Smooth muscle cell (in vitro differentiated cells): ENCODE measurements at regions not wholly inside any gene's neighbourhood (a gene's known extent, or its start where the extent isn't known, plus 50 kb on each side); places are given as distances from the start of the nearest gene placed in this dataset.
A peak's percentile ranks its signal among the peaks of the same experiment; 100 is the strongest.

ENCODE experiments used
- DNase-seq: peaks from one replicate; lab custom pipeline; 2025; ENCODE audit not compliant: unreplicated experiment; lab: John Stamatoyannopoulos, UW
- H2AFZ ChIP-seq: fragments of 200-600 bp; sonication (generic); 2 replicates; pipeline ENCODE4 v1.6.0; 2016; ENCODE audit warnings: antibody characterized with exemption, low read depth, mild to moderate bottlenecking
- H3F3A ChIP-seq: fragments of 200-600 bp; sonication (generic); 2 replicates; pipeline ENCODE4 v1.6.0; 2017; ENCODE audit warnings: antibody characterized with exemption, low read depth
- H3K27ac ChIP-seq: fragments of 200-600 bp; sonication (generic); 2 replicates; pipeline ENCODE4 v1.5.1; 2016; ENCODE audit warnings: low read depth, mild to moderate bottlenecking
- H3K27me3 ChIP-seq: fragments of 200-600 bp; sonication (generic); 2 replicates; pipeline ENCODE4 v1.6.1; 2016; ENCODE audit warnings: low read depth, mild to moderate bottlenecking
- H3K36me3 ChIP-seq: fragments of 200-600 bp; sonication (generic); 2 replicates; pipeline ENCODE4 v1.5.1; 2016; ENCODE audit warnings: low read depth
- H3K4me1 ChIP-seq: fragments of 200-600 bp; sonication (generic); 2 replicates; pipeline ENCODE4 v1.5.1; 2016; ENCODE audit warnings: low read depth
- H3K4me2 ChIP-seq: fragments of 200-600 bp; sonication (generic); 2 replicates; pipeline ENCODE4 v1.6.0; 2016; ENCODE audit warnings: mild to moderate bottlenecking
- H3K4me3 ChIP-seq: fragments of 200-600 bp; sonication (generic); 2 replicates; pipeline ENCODE4 v1.5.1; 2016; ENCODE audit warnings: mild to moderate bottlenecking
- H3K79me2 ChIP-seq: fragments of 200-600 bp; sonication (generic); 2 replicates; pipeline ENCODE4 v1.6.0; 2016; ENCODE audit warnings: low read depth, mild to moderate bottlenecking
- H3K9ac ChIP-seq: fragments of 200-600 bp; sonication (generic); 2 replicates; pipeline ENCODE4 v1.6.0; 2016; ENCODE audit warnings: low read depth
- H3K9me3 ChIP-seq: fragments of 200-600 bp; sonication (generic); replicated peaks from 2 replicates; pipeline ENCODE4 v1.5.1; 2016; ENCODE audit warnings: low read depth
- H4K20me1 ChIP-seq: fragments of 200-600 bp; sonication (generic); 2 replicates; pipeline ENCODE4 v1.6.0; 2016; ENCODE audit warnings: low read depth
- WGBS: methylation state at CpG from one replicate; pipeline ENCODE4 v1.1.7; 2016; ENCODE audit warnings: low lambda C conversion rate; 5-methylcytosine and 5-hydroxymethylcytosine counted together
- TF ChIP-seq, protein P1 (sequence below): fragments of 200-600 bp; sonication (generic); IDR thresholded peaks from 2 replicates; pipeline ENCODE4 v1.5.1; 2017; ENCODE audit warnings: borderline replicate concordance, mild to moderate bottlenecking, antibody characterized with exemption; ENCODE audit not compliant: insufficient read depth, poor library complexity, severe bottlenecking

DNA sequence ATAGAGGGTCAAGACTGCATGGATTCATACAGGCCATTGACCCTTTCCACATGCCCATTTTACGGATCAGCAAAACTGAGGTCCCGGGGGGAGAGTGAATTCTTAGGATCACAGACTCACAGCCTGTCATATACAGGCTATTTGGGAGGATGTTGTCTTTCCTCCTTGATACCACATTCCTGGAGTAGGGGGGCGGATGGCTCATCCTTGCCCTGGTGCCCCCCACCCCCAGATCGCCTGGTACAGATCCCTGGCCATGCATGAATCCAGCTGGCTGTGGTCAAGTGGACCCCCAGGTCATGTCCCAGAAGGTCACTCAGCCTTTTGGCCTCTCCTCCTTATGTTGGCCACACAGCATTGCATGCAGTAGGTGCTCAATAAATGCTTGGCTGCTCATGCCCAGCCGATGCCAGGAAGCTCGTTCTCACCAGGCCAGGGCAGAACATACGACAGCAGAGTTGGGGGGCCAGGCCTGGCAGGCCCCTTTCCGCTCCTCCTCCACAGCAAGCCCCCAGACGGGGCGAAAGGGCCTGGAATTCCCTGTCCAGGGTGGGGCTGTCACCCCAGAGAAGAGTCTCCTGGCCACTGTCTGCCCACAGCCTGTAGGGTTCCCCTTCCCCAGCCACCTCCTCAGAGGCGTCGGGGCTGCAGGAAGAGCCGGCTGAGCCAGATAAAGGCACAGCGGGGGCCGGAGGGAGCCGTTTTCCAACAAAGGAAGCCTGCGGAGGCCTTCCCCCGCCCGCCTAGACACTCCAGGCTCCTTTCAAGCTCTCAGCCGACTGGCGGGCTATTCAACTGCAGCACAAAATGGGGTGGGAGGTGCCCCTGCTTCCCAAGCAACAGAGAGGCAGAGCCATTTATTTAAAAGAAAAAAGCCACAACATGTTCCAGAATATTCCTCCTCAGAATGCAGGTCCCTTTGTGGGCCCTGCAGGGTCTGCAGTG is 215.7 kb upstream of the CIBAR2 start:
- peaks cover 32% of the 10 kb centered on the region for H3K4me1 ChIP-seq
- TF ChIP-seq, protein P1, sequence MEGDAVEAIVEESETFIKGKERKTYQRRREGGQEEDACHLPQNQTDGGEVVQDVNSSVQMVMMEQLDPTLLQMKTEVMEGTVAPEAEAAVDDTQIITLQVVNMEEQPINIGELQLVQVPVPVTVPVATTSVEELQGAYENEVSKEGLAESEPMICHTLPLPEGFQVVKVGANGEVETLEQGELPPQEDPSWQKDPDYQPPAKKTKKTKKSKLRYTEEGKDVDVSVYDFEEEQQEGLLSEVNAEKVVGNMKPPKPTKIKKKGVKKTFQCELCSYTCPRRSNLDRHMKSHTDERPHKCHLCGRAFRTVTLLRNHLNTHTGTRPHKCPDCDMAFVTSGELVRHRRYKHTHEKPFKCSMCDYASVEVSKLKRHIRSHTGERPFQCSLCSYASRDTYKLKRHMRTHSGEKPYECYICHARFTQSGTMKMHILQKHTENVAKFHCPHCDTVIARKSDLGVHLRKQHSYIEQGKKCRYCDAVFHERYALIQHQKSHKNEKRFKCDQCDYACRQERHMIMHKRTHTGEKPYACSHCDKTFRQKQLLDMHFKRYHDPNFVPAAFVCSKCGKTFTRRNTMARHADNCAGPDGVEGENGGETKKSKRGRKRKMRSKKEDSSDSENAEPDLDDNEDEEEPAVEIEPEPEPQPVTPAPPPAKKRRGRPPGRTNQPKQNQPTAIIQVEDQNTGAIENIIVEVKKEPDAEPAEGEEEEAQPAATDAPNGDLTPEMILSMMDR = no peak
- WGBS = 31% methylated on average over 21 of the region's 21 CpGs
- H3K27me3 ChIP-seq = no peaks in the 10 kb centered on the region
- no peaks in the 10 kb centered on the region for H3K79me2 ChIP-seq
- H4K20me1 ChIP-seq = peaks cover 86% of the 10 kb centered on the region
- H3F3A ChIP-seq = peaks cover 11% of the 10 kb centered on the region
- H3K4me2 ChIP-seq = peak overlapping the region; percentile 65
- DNase-seq = peak; percentile 23
- H3K4me3 ChIP-seq = no peak overlapping the region
- no peak overlapping the region for H3K9ac ChIP-seq
- H3K9me3 ChIP-seq = no peaks in the 10 kb centered on the region
- no peak overlapping the region for H3K27ac ChIP-seq
- H3K36me3 ChIP-seq = no peaks in the 10 kb centered on the region
- H2AFZ ChIP-seq = no peak overlapping the region

DNA sequence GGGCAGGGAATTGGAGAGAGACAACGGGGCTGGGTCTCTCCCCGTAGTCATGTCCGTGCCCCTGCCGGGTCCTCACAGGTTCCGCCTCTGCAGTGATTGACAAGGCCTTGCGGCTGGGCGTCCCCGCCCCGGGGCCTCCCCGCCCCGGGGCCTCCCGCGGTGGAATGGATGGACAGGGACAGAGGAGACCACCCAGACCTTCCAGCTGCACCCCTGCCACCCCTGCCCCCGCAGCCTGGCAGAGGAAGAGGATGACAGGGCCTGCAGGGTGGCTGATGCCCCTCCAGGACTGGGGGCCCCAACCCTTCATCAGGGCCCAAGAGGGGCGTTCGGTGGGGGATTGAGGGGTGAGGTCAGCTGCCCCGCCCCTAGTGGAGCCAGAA is 216.4 kb upstream of the CIBAR2 start:
- WGBS = 5% methylated on average over 12 of the region's 17 CpGs
- no peak overlapping the region for H3K9ac ChIP-seq
- H4K20me1 ChIP-seq = peaks cover 88% of the 10 kb centered on the region

DNA sequence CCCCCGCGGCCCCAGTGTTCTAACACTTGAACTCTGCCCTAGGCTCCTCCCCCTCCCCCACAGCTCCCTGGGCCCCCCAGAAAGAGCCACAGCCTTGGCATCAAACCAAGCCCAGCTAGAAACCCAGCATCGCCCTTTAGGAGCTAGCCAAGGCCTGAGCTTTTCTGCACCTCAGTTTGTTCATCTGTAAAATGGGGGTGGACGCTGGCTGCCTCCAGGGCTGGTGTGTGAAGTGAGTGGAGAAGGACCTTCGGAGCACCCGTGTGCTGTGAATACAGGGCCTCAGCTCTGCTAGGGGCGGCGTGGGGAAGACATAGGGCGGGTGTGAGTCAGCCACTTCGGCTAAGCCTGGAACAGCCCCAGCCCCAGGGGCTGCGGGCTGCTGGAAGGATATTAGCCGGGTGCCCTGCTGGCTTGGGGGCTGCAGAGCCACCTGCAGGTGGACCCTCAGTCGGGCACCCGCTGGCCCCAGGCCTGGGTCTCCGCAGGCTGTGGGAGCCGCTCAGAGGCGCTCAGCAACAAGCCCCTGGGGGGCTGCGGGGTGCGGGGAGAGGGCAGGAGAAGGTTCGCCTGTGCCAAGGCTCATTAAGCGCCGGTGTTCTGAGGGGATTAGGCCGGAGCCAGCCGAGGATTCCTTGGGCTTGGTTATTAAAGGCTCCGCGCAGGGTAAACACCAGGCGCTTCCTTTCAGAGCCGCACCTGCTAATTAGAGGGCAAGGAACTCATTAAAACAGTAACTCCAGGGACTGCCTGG is 217.0 kb upstream of the CIBAR2 start:
- Histone ChIP-seq H3K9me3 (no peaks in the 10 kb centered on the region), H3K4me2 (peak overlapping the region; percentile 65), H3K4me3 (no peak overlapping the region), H3K4me1 (peaks cover 35% of the 10 kb centered on the region), H3K27ac (no peak overlapping the region), H3K27me3 (no peaks in the 10 kb centered on the region), H3K36me3 (no peaks in the 10 kb centered on the region), H4K20me1 (peaks cover 91% of the 10 kb centered on the region), H3K9ac (no peak overlapping the region), H3F3A (peaks cover 11% of the 10 kb centered on the region), H2AFZ (no peak overlapping the region), H3K79me2 (no peaks in the 10 kb centered on the region)
- 7% methylated on average over 25 of the region's 28 CpGs for WGBS
- TF ChIP-seq, protein P1 = no peak
- DNase-seq = no peak

More for the DNA sequence above, 216.4 kb upstream of the CIBAR2 start:
- Histone ChIP-seq H3K27me3 (no peaks in the 10 kb centered on the region), H3K9me3 (no peaks in the 10 kb centered on the region), H3K4me2 (peak overlapping the region; percentile 65), H3K4me1 (peaks cover 32% of the 10 kb centered on the region), H3K27ac (no peak overlapping the region), H3K79me2 (no peaks in the 10 kb centered on the region), H2AFZ (no peak overlapping the region), H3K36me3 (no peaks in the 10 kb centered on the region), H3K4me3 (no peak overlapping the region), H3F3A (peaks cover 11% of the 10 kb centered on the region)
- TF ChIP-seq, protein P1 = no peak
- DNase-seq = no peak
